ENCODE measurements at regions not wholly inside any gene's neighbourhood (a gene's known extent, or its start where the extent isn't known, plus 50 kb on each side); places are given as distances from the start of the nearest gene placed in this dataset.
"Not testable (repeated sequence)": the region's sequence is repeated elsewhere in the genome, so short reads cannot be mapped to it uniquely, and the experiment has no call there.

- not testable (repeated sequence) for TF ChIP-seq ZNF239 (tag by site-specific recombination; IDR thresholded peaks at IDR 0.05); ZNF335 (tag by site-specific recombination; conservative IDR thresholded peaks at IDR 0.05); ZNF549 (tag by site-specific recombination; IDR thresholded peaks at IDR 0.05)
These were observed 235.5 kb downstream of the NPIPA7 start for GRCh38 chr16:16614484-16614883.

Data from HEK293 (cell line).